ENCODE measurements at regions not wholly inside any gene's neighbourhood (a gene's known extent, or its start where the extent isn't known, plus 50 kb on each side); places are given as distances from the start of the nearest gene placed in this dataset.
A peak's percentile ranks its signal among the peaks of the same experiment; 100 is the strongest.

- POLR2A ChIA-PET (ENCODE audit: partially characterized antibody): no interaction called here
- H3K9me3 ChIP-seq (ENCODE audit: insufficient read depth in 2 of 2, low read depth in 1 of 2, low read length in 1 of 2): no peaks in the 10 kb centered on the region
- H4K8ac ChIP-seq (ENCODE audit: extremely low read depth, insufficient read depth, low read length): no peak overlapping the region
- no peak overlapping the region for H2BK15ac ChIP-seq (ENCODE audit: low read length)
- H2BK20ac ChIP-seq (ENCODE audit: low read length): no peak overlapping the region
- H3K9ac ChIP-seq (replicated peaks in 1 of 4; ENCODE audit: extremely low read depth in 1 of 4, low read depth in 3 of 4, low read length in 3 of 4): no peak overlapping the region
- H3K79me1 ChIP-seq (ENCODE audit: low read depth, low read length): no peaks in the 10 kb centered on the region
- H3K27ac ChIP-seq (ENCODE audit: low read depth, low read length): no peak overlapping the region
- no peaks in the 10 kb centered on the region for H3K4me1 ChIP-seq (replicated peaks in 1 of 4; ENCODE audit: control insufficient read depth in 3 of 4, insufficient read depth in 4 of 4, low read length in 3 of 4)
- H3K27me3 ChIP-seq (replicated peaks in 1 of 4; ENCODE audit: control insufficient read depth in 3 of 4, extremely low read depth in 1 of 4, insufficient read depth in 3 of 4, low read length in 3 of 4): no peaks in the 10 kb centered on the region
- CTCF ChIA-PET (ENCODE audit: partially characterized antibody): interaction anchor here (1.1 kb wide), 1 partner anchor 14 kb away, joined by 3 read pairs; no protein-coding TSS in a partner anchor
- no peak overlapping the region for H4K91ac ChIP-seq (replicated peaks; ENCODE audit: insufficient read length, low read length)
- H3K23me2 ChIP-seq (ENCODE audit: low read depth, low read length): no peaks in the 10 kb centered on the region; the same call in 1 of the 2 replicates
- TF ChIP-seq CEBPB (IDR thresholded peaks at IDR 0.05; ENCODE audit: low read depth, low read length): peak; percentile 13; the same call in 1 of the 2 replicates
- TF ChIP-seq ATF3 (IDR thresholded peaks at IDR 0.05; ENCODE audit: insufficient read depth, low read depth, low read length): 0 out of 2 replicates have a peak, but pooled peaks have one; percentile 32
- no peak for TF ChIP-seq CBX8 (IDR thresholded peaks at IDR 0.05; ENCODE audit: borderline replicate concordance, low read depth, low read length)
- no peak overlapping the region for H3K4ac ChIP-seq (replicated peaks; ENCODE audit: insufficient read length, low read depth, low read length)
- no peak overlapping the region for H4K5ac ChIP-seq (ENCODE audit: insufficient read length, low read depth, low read length)
- H3K18ac ChIP-seq (ENCODE audit: extremely low read depth, low read length): no peak overlapping the region
- H2BK5ac ChIP-seq (ENCODE audit: low read depth, low read length): no peak overlapping the region
- no peak overlapping the region for H3K4me3 ChIP-seq (ENCODE audit: extremely low read depth in 1 of 4, insufficient read depth in 2 of 4, low read depth in 3 of 4, low read length in 4 of 4)
- H2BK12ac ChIP-seq (ENCODE audit: low read depth, low read length): no peak overlapping the region
- no peaks in the 10 kb centered on the region for H3K79me2 ChIP-seq (ENCODE audit: control insufficient read depth in 1 of 2, insufficient read depth in 2 of 2, low read length in 2 of 2)
- H3K4me2 ChIP-seq (ENCODE audit: insufficient read depth in 1 of 2, low read depth in 2 of 2, low read length in 2 of 2): no peak overlapping the region
- DNase-seq (ENCODE audit: low read depth in 1 of 2, low spot score in 2 of 2) (no peak), FAIRE-seq (no peak)
- H3K56ac ChIP-seq (replicated peaks; ENCODE audit: insufficient read length, low read depth, low read length): no peak overlapping the region
- no peaks in the 10 kb centered on the region for H3K36me3 ChIP-seq (ENCODE audit: control insufficient read depth in 2 of 4, insufficient read depth in 4 of 4, low read length in 3 of 4)
- WGBS, 2 experiments (ENCODE audit: extremely low coverage in 1 of 2, insufficient coverage in 1 of 2, insufficient read length in 1 of 2, insufficient replicate concordance in 2 of 2, low coverage in 1 of 2, low lambda C conversion rate in 2 of 2, missing lambda C conversion rate in 1 of 2): 91% methylated on average over 2 of the region's 2 CpGs; no CpG with 5 or more reads in 1 of the 2 experiments
- H2AFZ ChIP-seq (ENCODE audit: low read length): no peak overlapping the region
- H2AK5ac ChIP-seq (ENCODE audit: low read depth, low read length): no peak overlapping the region
- H4K20me1 ChIP-seq (replicated peaks in 1 of 2; ENCODE audit: control insufficient read depth in 1 of 2, insufficient read depth in 2 of 2, low read length in 2 of 2): no peaks in the 10 kb centered on the region
- H2BK120ac ChIP-seq (replicated peaks; ENCODE audit: low read depth, low read length): no peak overlapping the region
- no peak overlapping the region for H3K23ac ChIP-seq (ENCODE audit: insufficient read length)
- no peak overlapping the region for H3K14ac ChIP-seq (ENCODE audit: insufficient read length)
These were observed 145.4 kb upstream of the PIK3C3 start for GRCh38 chr18:41809652-41810051.

Measured in H1 (cell line).